Natural killer cell (primary cell): ENCODE measurements at regions not wholly inside any gene's neighbourhood (a gene's known extent, or its start where the extent isn't known, plus 50 kb on each side); places are given as distances from the start of the nearest gene placed in this dataset.

Experiments used
- ATAC-seq, 3 donors: fragments of 150-1000 bp in 2 of 3; fragments of 200-7000 bp in 1 of 3; cut with Tn5 transposase; 1 replicate in 1 of 3; 2 replicates in 2 of 3; pipeline ENCODE4 v1.10.0; 2021; ENCODE audit warnings: mild to moderate bottlenecking in 2 of 3, moderate library complexity in 2 of 3
- DNase-seq, 2 donors: peaks; one replicate each; pipeline versions ENCODE4 v3.0.0 to v3.0.0-alpha.2; 2013 to 2021; ENCODE audit warnings: mixed read lengths in 1 of 2
- H3K27ac ChIP-seq: one replicate; pipeline ENCODE4 v1.5.1; 2013; ENCODE audit warnings: mild to moderate bottlenecking, low read length
- H3K27me3 ChIP-seq: one replicate; pipeline ENCODE4 v1.6.1; 2013; ENCODE audit warnings: low read length; ENCODE audit not compliant: control insufficient read depth, insufficient read depth
- H3K36me3 ChIP-seq: one replicate; pipeline ENCODE4 v1.6.1; 2013; ENCODE audit warnings: low read length; ENCODE audit not compliant: control insufficient read depth, insufficient read depth
- H3K4me1 ChIP-seq: one replicate; pipeline ENCODE4 v1.6.1; 2013; ENCODE audit warnings: low read length; ENCODE audit not compliant: control insufficient read depth, insufficient read depth
- H3K4me3 ChIP-seq: one replicate; pipeline ENCODE4 v1.5.1; 2013; ENCODE audit warnings: low read length
- H3K9me3 ChIP-seq: one replicate; pipeline ENCODE4 v1.6.1; 2013; ENCODE audit warnings: low read length; ENCODE audit not compliant: control insufficient read depth, insufficient read depth
- H3K27ac Mint-ChIP-seq, 2 donors: one replicate each; pipeline ENCODE4 v1.8.0; 2022; ENCODE audit warnings: mild to moderate bottlenecking in 2 of 2, mixed read lengths in 2 of 2, moderate library complexity in 1 of 2
- H3K27me3 Mint-ChIP-seq, 2 donors: one replicate each; pipeline ENCODE4 v1.8.0; 2022; ENCODE audit warnings: low read depth in 2 of 2, mixed read lengths in 2 of 2
- H3K36me3 Mint-ChIP-seq: one replicate; pipeline ENCODE4 v1.8.0; 2022; ENCODE audit warnings: mixed read lengths
- H3K4me1 Mint-ChIP-seq, 2 donors: one replicate each; pipeline ENCODE4 v1.8.0; 2022; ENCODE audit warnings: mixed read lengths in 2 of 2
- H3K4me3 Mint-ChIP-seq: one replicate; pipeline ENCODE4 v1.8.0; 2022; ENCODE audit warnings: mild to moderate bottlenecking, moderate library complexity, mixed read lengths
- H3K9me3 Mint-ChIP-seq, 2 donors: one replicate each; pipeline ENCODE4 v1.8.0; 2022; ENCODE audit warnings: mixed read lengths in 2 of 2
- WGBS: methylation state at CpG from one replicate; pipeline ENCODE4 v1.1.7; 2013; ENCODE audit warnings: missing lambda C conversion rate; ENCODE audit not compliant: insufficient coverage; 5-methylcytosine and 5-hydroxymethylcytosine counted together
- intact Hi-C: fragments of 100-400 bp; cut with micrococcal nuclease; formaldehyde crosslinking; loops from one replicate; pipeline ENCODE4 v1.14.2; 2022
- TF ChIP-seq, protein P1 (sequence below): fragments of 200-600 bp; IDR thresholded peaks from one replicate; pipeline ENCODE4 v1.8.0; 2022; ENCODE audit warnings: antibody characterized with exemption

DNA sequence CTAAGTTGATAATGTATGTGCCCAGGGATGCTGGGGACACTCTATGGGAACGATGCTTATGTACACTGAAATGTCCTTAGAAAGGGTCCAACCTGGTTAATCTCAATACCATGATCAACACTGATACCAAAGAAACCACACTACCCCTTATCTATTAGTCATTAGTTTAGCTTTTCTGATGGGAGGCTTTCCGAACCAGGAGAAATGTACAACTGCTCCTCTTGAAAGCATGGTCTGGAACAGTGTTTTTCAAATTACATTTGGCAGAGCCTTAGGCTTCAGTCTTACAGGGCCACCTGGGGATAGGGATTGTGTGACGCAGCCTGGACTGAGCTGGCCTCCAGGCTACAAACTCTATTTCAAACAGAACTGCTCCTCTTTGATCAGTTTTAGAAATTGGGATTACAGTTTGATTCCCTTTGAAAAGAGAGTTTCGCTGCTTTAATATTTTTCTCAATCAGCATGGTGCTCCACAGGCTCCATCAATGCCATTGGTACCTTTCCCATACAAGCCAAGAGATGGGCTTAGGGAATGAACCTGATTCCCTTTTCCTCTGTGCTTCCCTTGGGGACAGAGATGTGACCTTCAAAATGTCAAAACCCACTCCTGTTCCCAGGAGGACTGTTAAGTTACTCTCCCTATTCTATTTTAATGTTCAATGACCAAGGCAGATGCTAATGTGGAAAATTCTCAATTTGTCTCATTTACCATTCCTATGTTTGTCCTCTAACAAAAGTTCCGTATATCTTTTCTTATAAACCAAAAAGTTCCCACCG, 296.0 kb upstream of the ADAMTS9 start:
- Histone ChIP-seq H3K27me3 (no peaks in the 10 kb centered on the region), H3K27ac (no peak overlapping the region), H3K36me3 (no peaks in the 10 kb centered on the region), H3K4me1 (no peaks in the 10 kb centered on the region), H3K9me3 (peaks cover 2% of the 10 kb centered on the region), H3K4me3 (no peak overlapping the region)
- ATAC-seq, result no peak
- Mint-ChIP-seq H3K27me3 (no peaks in the 10 kb centered on the region), H3K27ac (no peak overlapping the region), H3K9me3 (peaks cover 11 to 13% of the 10 kb centered on the region in 2 donors), H3K4me3 (no peak overlapping the region), H3K4me1 (no peaks in the 10 kb centered on the region), H3K36me3 (no peaks in the 10 kb centered on the region)
- TF ChIP-seq, protein P1, sequence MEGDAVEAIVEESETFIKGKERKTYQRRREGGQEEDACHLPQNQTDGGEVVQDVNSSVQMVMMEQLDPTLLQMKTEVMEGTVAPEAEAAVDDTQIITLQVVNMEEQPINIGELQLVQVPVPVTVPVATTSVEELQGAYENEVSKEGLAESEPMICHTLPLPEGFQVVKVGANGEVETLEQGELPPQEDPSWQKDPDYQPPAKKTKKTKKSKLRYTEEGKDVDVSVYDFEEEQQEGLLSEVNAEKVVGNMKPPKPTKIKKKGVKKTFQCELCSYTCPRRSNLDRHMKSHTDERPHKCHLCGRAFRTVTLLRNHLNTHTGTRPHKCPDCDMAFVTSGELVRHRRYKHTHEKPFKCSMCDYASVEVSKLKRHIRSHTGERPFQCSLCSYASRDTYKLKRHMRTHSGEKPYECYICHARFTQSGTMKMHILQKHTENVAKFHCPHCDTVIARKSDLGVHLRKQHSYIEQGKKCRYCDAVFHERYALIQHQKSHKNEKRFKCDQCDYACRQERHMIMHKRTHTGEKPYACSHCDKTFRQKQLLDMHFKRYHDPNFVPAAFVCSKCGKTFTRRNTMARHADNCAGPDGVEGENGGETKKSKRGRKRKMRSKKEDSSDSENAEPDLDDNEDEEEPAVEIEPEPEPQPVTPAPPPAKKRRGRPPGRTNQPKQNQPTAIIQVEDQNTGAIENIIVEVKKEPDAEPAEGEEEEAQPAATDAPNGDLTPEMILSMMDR, result no peak
- intact Hi-C loops, result no loop called here
- no peak for DNase-seq
- WGBS, result 88% methylated on average over 4 of the region's 6 CpGs

DNA sequence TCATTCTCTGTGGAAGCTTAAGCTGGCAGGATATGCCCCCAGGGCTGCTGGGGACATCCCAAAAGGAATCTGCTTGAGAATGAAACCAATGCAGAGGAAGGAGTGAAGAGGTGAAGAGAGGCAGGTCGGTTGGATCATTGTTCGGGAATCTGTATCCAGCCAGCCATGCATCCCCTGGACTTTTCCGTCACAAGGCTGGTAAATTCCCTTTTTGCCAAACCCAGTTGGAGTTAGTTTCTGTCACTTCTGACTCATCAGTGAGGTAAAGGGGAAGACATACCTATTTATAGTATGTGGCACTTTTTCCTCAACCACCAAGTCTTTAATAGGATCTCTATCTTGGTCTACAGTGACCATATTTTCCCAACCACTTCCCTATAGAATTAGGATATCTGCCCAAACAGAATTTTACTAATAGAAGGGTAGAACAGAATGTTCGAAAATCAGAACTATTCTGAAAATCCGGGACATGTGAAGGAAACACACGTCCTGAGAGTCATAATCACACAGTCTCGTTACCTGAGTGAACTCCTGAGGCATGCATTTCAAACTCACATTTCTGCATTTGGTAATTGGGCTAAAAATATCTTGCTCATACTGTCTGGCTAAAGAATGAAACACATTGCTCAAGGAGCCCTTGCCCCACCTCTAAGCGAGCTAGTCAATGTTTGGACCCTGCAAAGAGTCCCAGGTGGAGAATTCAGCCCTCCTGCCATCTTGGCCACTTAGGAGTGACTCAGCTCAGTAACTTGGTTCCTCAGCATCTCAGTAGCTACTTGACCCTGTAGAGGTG, 289.7 kb upstream of the ADAMTS9 start:
- DNase-seq (no peak), ATAC-seq (no peak)
- no peak overlapping the region for H3K27ac Mint-ChIP-seq
- H3K27me3 Mint-ChIP-seq, result no peaks in the 10 kb centered on the region
- H3K27ac ChIP-seq, result no peak overlapping the region
- H3K4me1 Mint-ChIP-seq, result no peaks in the 10 kb centered on the region
- no peaks in the 10 kb centered on the region for H3K4me1 ChIP-seq
- no peaks in the 10 kb centered on the region for H3K27me3 ChIP-seq
- 87% methylated on average over 8 of the region's 8 CpGs for WGBS
- H3K4me3 Mint-ChIP-seq, result no peak overlapping the region
- H3K36me3 ChIP-seq, result no peaks in the 10 kb centered on the region
- TF ChIP-seq, protein P1, result no peak
- H3K36me3 Mint-ChIP-seq, result no peaks in the 10 kb centered on the region
- H3K4me3 ChIP-seq, result no peak overlapping the region
- peaks cover 2 to 9% of the 10 kb centered on the region in 2 donors for H3K9me3 Mint-ChIP-seq
- intact Hi-C loops, result no loop called here
- peaks cover 3% of the 10 kb centered on the region for H3K9me3 ChIP-seq

- DNase-seq (no peak), ATAC-seq (no peak)
- Histone ChIP-seq H3K4me3 (no peak overlapping the region), H3K4me1 (no peaks in the 10 kb centered on the region), H3K36me3 (no peaks in the 10 kb centered on the region), H3K27me3 (no peaks in the 10 kb centered on the region), H3K27ac (no peak overlapping the region), H3K9me3 (peaks cover 3% of the 10 kb centered on the region)
- Mint-ChIP-seq H3K36me3 (no peaks in the 10 kb centered on the region), H3K4me1 (no peaks in the 10 kb centered on the region), H3K27me3 (no peaks in the 10 kb centered on the region), H3K27ac (no peak overlapping the region), H3K4me3 (no peak overlapping the region), H3K9me3 (peaks cover 4 to 12% of the 10 kb centered on the region in 2 donors)
- intact Hi-C loops, result no loop called here
- 73% methylated on average over 4 of the region's 4 CpGs for WGBS
- TF ChIP-seq, protein P1, result no peak
Observed at GRCh38 chr3:64976456-64976855, 288.7 kb upstream of the ADAMTS9 start.
